Astrocyte of the hippocampus (primary cell): ENCODE measurements at regions not wholly inside any gene's neighbourhood (a gene's known extent, or its start where the extent isn't known, plus 50 kb on each side); places are given as distances from the start of the nearest gene placed in this dataset.
"Not testable (repeated sequence)": the region's sequence is repeated elsewhere in the genome, so short reads cannot be mapped to it uniquely, and the experiment has no call there.

Source experiments
- DNase-seq: peaks from one replicate; pipeline ENCODE4 v3.0.0; 2011; ENCODE audit warnings: low read depth, low spot score

DNA sequence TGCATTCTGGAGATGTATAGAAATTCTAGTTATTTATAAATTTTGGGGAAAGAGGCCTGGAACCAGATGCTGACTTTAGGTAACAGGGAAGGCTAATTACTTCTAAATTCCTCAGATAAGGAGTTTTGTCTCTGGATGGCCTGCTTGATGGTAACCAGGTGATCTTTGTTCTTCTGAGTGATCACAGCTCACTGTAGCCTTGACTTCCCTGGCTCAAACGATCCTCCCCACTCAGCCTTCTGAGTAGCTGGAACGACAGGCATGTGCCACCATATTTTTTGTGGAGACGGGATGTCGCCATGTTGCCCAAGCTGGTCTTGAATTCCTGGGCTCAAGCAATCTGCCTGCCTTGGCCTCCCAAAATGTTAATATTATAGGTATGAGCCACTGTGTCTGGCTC, 54.4 kb upstream of the MSH6 start:
- DNase-seq: no peak

DNA sequence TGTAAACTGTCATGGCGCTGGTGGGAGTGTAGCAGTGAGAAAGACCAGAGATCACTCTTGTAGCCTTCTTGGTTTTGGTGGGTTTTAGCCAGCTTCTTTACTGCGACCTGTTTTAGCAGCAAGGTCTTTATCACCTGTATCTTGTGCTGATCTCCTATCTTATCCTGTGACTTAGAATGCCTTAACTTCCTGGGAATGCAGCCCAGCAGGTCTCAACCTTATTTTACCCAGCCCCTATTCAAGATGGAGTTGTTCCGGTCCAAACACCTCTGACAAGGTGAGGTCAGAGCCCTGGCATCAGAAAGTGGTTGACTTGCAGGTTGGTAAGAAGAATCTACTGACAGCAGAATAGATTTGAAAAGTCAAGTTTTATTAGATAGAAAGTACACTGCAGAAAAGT, 55.0 kb upstream of the MSH6 start:
- DNase-seq: no peak

DNA sequence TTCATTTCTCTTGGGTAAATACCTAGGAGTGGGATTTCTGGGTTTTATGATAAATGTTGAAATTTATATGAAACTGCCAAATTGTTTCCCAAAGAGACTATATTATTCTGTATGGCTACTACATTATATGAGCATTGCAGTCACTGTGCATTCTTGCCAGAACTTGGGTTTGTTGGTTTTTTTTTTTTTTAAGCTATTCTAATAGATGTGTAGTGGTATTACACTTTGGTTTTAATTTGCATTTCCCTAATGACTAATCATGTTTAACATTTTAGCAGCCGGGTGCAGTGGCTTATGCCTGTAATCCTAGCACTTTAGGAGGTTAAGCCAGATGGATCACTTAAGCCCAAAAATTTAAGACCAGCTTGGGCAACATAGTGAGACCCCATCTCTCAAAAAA, 56.0 kb upstream of the MSH6 start:
- DNase-seq: not testable (repeated sequence)

DNA sequence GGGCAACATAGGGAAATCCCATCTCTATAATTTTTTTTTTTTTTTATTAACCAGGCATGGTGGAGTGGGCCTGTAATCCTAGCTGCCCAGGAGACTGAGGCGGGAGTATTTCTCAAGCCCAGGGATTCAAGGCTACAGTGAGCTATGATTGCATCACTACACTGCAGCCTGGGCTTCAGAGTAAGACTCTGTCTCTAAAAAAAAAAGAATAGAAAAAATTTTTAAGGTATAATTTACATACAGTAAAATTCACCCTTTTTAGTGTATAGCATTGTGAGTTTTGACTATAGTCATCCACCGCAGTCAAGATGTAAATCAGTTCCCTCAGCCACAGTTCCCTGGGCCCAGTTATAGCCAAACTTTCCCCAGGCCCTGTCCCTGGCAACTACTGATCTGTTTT, 57.1 kb upstream of the MSH6 start:
- no peak for DNase-seq

DNA sequence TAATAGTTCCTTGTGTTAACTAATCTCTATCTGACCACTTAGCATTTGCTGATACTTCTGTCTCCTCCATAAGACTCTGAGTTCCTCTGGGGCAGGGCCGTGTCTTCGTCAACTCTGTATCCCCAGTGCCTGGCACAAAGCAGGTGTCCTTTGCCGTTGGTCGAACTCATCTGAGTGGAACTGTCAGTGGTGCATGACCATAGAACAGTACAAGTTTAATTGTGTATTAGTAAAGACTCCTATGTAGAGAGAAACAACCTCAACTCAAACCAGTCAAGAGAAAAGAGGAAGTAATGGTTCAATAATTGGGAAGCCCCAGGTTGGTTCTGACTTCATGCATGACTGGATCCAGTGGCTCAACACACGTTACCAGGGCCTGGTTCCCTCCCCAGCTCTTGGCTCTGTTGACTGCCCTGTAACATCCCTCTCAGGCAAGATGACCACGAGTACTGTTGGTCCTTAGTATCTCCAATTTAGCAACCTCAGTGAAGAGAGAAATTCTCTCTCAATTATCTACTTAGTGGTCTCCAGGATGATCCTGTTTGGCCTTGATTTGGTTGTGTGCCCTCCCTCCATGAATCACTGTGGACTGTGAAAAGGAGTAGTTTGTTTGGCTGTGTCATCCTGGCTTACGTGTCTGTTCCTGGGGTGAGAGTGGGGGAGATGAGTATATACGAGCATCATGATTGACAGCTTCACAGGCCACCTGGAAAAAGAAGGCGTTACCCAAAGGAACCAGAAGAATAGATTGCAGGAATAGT, 58.5 kb upstream of the MSH6 start:
- no peak for DNase-seq

DNA sequence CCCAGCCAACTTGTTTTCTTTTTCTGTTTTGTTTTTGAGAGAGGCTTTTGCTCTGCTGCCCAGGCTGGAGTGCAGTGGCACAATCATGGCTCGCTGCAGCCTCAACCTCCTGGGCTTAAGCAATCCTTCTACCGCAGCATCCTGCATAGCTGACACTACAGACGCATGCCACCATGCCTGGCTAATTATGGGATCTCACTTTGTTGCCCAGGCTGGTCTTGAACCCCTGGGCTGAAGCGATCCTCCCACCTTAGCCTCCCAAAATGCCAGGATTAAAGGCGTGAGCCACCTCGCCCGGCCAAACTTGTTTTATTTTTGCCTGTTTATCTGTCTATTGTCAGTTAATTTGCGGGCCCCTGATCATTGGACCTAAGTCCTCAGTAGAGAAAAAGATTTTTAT, 61.6 kb upstream of the MSH6 start:
- no peak for DNase-seq

DNA sequence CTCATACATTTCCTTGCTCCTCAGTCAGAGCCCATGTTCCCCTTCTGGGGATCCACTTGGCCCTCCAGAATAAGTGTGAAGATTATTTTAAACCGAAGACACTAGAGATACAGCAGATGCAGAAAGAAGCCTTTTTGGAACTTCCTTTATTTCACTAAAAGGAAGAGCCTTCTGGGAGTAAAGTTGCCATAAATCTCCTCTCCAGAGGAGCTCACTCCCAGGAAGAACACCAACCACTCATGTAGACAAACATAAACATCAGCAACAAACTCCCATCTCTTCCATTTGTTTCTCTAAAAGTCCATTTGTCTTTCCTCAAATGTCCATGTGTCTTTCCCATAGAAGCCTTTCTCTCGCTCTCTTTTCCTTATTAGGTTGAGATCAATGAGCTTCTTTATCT, 62.4 kb upstream of the MSH6 start:
- DNase-seq: no peak

DNA sequence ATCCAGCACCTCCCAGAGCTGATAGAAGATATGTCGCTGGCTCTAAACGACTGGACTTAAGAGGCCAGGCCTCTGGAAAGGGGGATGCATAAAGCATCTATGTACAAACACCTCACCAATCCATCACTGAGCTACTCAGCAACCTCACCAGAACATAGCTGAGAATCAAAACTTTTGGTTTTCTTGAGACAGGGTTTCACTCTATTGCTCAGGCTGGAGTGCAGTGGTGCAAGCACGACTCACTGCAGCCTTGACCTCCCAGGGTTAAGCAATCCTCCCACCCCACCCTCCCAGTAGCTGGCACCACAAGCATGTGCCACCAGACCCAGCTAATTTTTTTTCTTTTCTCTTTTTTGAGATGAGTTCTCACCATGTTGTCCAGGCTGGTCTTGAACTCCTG, 62.9 kb upstream of the MSH6 start:
- no peak for DNase-seq

DNA sequence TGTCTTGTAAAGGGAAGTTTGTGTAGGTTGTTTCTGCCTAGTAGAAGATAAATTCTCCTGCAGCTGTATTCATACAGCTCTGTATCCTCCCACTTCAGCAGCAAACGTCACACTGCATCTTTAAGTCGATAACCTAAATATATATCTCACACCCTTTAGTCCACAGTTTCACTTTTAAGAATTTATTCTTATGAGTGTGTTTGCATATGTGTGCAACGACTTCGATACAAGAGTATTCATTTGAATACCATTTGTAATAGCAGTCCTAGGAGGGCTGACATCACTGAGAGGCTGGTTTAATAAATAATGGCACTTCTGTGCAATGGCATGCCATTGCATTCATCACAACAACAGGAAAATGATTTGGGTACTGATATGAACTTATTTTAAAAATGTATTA, 63.8 kb upstream of the MSH6 start:
- DNase-seq: no peak

DNA sequence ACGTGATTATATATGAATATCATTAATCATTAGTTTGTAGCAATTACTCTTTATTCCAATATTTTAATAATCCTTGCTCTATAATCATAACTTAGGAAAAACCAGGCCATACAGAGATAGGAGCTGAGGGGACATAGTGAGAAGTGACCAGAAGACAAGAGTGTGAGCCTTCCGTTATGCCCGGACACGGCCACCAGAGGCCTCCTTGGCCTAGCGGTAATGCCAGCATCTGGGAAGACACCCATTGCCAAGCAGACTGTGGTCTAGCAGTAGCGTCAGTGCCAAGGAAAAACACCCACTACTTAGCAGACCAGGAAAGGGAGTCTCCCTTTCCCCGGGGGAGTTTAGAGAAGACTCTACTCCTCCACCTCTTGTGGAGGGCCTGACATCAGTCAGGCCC, 66.6 kb upstream of the MSH6 start:
- not testable (repeated sequence) for DNase-seq

DNA sequence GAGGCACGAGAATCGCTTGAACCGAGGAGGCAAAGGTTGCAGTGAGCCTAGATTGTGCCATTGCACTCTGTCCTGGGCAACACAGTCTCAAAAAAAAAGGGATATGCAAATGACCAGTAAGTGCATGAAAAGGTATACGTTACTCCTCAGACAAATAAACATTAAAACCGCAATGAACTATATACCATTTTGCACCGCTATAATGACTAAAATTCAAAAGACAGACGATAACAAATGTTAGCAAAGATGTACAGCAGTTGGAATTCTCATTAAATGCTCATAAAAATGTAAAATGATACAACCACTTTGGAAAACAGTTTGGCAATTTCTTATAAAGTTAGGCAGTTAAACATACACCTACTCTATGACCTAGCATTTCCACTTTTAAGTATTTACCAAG, 67.4 kb upstream of the MSH6 start:
- DNase-seq: no peak

DNA sequence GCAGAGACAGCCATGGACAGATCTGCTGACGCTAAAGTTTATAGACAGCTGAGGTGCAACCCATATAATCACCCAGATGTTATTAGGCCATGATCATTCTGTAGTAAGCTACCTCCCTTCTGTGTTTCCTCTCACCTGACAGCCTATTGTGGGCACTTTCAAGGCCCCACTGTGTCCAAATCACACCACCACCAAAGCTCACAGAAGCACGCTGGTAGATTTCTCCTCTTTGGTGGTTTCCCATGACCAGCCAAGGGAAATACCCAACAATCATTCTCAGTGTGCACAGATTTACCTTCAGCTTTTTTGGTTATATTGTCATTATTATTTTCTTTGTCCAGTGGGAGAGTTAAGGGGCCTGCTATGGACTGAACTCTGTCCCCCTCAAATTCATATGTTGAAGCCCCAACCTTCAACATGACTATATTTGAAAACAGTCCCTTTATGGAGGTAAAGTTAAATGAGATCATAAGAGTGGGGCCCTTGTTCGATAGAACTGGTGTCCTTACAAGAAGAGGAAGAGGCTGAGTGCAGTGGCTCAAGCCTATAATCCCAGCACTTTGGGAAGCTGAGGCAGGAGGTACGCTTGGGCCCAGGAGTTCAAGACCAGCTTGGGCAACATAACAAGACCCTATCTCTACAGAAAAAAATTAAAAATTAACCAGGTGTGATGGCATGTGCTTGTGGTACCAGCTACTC, 74.0 kb upstream of the MSH6 start:
- DNase-seq: no peak

DNA sequence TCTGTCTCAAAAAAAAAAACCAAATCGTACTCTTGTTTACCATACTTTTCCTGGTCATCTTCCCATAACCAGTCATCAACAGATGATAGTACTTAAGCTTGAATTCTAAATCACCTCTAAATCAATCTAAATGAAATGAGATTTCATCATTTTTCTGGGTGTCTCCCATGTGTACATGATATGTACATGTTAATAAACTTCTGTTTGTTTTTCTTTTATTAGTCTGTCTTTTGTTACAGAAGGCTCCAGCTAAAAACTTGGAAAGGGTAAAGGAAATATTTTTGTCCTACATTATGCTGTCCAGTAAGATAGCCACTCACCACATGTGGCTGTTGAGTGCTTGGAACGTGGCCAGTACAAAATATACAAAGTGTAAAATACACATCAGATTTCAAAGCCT, 78.7 kb upstream of the MSH6 start:
- DNase-seq: no peak

DNA sequence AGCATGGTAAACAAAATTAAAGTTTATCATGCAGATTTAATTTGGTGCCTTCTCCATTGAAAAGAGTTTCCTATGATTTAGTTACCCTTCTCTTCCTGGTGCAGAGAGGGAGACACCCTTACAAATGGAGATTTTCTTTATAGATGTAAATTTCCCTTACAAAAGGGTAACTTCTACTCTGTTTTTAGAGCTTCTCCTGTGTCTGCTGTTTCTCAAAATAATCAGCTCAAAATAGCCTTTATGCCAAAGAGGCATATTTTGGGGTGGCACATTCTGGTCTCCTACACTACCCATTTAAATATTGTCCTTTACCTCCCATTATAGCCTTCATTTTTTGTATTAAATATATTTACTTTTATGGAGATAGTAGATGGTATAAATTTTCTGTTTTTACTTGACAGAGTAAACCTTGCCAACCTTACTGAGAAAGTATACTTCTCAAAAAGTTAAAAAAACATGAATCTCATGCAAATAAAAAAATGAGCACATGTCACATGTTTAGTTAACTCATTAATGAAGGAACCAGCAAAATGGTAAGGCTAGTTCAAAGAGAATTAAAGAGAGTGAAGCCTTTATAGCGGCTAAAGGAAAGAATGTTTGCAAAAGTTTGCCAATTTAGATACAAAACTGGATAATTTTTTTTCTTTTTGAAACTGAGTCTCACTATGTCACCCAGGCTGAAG, 83.3 kb upstream of the MSH6 start:
- no peak for DNase-seq

DNA sequence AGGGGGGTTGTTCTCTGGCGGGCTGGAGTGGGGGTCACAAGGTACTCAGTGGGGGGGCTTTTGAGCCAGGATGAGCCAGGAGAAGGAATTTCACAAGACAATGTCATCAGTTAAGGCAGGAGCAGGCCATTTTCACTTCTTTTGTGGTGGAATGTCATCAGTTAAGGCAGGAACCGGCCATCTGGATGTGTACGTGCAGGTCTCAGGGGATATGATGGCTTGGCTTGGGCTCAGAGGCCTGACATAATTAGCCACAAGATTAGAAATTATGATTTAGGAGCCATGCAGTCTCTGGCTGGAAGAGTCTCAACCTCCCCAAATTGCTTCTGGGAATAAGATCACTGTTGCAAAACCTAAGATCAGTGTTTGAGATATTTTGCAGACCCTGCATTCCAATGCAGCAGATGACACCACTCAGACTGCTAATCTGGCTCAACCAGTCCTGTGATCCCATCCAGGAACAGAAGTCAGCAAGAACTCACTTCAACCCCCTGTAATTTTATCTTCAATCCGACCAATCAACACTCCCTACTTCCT, 84.4 kb upstream of the MSH6 start:
- not testable (repeated sequence) for DNase-seq

DNA sequence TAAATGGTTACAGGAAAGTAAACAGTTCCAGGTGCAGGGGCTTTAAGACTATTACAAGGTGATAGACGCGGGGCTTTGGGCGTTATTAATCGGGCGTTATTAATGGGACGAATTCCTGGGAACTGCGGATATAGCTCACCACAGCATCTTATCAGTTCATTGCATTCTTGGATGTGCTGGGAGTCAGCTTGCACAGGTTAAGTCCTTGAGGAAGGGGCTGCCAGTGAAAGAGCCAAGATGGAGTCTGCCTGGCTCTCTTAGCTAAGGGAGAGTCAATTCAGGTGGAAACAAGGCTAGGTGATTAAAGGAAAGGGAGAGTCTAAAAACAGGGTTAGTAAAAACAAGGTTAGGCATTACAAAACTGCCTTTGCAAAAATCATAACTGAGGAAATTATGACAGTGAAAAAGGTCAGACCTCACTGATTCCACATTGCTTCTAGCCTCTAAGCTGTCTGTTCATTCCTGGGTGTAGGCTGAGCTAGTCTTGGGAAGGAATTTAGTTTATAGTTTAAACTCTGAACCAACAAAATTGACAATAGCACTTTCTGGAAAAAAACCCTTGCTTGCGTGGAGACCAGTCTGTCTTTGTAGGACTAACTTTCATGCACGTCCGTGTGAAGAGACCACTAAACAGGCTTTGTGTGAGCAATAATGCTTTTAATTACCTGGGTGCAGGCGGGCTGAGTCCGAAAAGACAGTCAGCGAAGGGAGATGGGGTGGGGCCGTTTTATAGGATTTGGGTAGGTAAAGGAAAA, 85.1 kb upstream of the MSH6 start:
- DNase-seq: not testable (repeated sequence)

DNA sequence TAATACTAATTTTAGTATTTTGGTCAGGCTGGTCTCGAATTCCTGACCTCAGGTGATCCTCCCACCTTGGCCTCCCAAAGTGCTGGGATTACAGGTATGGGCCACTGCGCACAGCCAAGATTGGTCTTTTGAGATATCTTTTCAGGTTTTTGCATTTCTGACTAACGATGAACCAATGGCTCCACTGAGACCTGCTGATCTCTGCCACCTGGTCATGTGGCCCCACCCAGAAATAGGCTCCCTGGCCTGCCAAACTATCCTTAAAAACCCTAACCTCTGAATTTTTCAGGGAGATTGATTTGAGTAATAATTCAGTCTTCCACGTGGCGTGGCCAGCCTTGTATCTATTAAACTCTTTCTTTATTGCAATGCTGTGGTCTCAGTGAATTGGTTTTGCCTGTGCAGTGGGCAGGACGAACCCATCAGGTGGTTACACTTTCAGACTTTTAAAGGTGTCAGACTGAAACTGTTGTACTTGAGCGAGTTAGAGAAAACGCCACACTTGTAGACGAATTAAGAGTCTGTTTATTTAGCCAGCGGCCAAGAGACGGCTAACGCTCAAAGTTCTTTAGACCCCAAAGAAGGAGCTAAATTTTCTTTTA, 85.8 kb upstream of the MSH6 start:
- DNase-seq: no peak

DNA sequence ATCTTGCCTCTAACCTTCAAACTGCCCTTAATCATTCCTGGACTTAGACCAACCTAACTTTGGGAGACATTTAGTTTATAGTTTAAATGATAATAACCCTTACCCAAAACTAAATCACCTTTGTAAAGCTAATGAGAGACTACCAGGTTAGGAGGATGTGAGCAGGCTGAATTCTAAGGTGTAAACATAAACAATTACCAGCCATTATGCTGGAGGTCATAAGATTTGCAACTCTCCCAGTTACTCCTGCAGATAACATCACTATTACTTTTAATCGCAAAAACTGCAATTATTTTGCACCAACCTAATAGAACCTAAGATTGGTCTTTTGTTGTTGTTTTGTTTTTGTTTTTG, 86.5 kb upstream of the MSH6 start:
- no peak for DNase-seq

DNA sequence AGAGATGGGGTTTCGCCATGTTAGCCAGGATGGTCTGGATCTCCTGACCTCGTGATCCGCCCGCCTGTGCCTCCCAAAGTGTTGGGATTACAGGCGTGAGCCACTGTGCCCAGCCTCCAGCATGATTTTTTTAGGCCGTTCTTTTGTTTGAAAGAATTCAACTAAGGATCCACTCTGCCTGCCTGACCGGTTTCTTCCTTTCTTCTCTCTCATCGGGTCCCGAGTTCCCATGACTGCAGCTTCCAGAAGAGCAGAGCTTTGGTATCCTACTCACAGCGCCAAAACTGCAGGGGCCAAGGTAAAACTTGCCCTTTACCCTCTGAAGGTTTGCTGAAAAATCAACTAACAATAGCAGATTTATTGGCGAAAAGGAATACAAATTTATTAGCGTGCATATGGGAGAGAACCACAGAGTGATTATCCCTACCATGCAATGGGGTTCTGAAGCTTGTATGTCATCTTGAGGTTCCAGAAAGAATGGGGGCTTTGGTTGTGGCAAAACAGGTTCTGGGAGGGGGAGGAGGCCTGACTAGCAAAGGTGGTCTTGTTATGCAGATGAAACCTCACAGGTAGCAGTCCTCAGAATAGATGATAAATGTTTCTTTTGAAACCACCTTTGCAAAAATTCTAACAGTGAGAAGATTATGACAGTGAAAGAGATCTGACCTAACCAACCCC, 87.0 kb upstream of the MSH6 start:
- DNase-seq: no peak

DNA sequence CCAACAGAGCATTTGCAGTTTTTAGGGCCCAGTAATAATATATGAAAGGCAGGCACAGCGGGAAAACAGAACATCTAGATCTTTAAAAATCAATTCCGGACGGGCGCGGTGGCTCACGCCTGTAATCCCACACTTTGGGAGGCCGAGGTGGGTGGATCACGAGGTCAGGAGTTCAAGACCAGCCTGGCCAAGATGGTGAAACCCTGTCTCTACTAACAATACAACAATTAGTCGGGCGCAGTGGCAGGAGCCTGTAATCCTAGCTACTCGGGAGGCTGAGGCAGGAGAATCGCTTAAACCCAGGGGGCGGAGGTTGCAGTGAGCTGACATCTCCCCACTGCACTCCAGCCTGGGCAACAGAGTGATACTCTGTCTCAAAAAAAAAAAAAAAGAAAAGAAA, 88.5 kb upstream of the MSH6 start:
- DNase-seq: not testable (repeated sequence)

DNA sequence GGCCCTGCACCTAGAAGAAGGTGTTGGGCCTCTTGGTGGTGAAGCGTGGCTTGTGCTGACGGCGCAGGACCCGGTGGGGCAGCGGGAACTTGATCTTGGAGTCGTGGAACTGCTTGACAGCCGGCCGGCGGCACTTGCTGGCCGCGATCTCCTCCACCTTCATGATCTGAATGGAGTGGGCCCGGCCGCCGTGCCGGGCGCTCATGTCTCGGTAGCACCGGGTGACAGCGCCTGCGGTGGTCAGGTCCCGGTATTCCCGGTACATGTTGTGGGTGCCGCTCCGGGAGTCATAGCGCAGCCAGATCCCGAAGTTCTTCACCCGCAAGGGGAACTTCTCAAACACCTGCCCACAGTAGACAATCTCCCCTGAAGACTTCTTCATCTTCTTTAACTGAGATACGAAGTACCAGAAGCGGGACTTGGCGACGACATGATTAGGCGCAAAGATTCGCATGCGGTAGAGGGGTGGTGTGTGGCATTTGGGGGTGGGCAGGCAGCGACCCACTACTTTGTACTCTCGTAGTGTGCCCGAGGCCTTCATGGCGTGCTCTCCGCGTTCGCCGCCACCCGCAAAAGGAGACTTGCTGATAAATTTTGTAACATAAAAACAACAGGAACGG, 92.1 kb upstream of the MSH6 start:
- not testable (repeated sequence) for DNase-seq
